ENCODE measurements at regions not wholly inside any gene's neighbourhood (a gene's known extent, or its start where the extent isn't known, plus 50 kb on each side); places are given as distances from the start of the nearest gene placed in this dataset.

DNA sequence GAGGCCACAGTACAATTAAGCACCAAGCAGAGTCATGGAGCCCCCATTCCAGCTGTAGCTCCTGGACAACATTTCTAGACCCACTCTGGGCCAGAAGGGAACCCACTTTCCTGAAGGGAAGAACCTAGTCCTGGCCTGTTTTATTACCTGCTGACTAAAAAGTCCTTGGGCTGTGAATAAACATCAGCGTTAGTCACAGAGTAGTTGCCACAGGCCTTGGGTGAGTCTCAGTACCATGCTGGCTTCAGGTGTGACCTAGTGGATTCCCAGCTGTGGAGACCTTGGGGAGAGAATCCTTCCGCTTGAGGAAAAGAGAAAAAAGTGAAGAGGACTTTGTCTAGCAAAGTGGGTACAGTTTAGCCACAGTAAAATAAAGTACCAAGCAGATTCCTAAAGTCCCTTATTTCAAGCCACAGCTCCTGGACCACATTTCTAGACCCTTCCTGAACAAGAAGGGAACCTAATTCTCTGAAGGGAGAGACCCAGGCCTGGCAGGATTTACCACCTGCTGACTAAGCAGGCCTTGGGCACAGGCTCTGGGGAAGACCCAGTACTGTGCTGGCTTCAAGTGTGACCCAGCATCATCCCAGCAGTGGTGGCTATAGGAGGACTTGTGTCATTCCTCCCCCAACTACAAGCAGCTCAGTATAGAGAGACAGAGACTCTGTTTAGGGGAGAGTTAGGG lies 118.3 kb upstream of the KCNH8 start:
- TF ChIP-seq POLR2A (IDR thresholded peaks at IDR 0.05; ENCODE audit: low read length) (no peak), GATA1 (IDR thresholded peaks at IDR 0.05; ENCODE audit: low read depth, low read length) (no peak)

Measured in erythroblast (primary cell).